PFSK-1 (cell line): ENCODE measurements at regions not wholly inside any gene's neighbourhood (a gene's known extent, or its start where the extent isn't known, plus 50 kb on each side); places are given as distances from the start of the nearest gene placed in this dataset.

Source experiments
- FOXP2 ChIP-seq: optimal IDR thresholded peaks from 2 replicates; pipeline ENCODE3; 2011; ENCODE audit warnings: borderline replicate concordance, control low read depth, inconsistent platforms; ENCODE audit not compliant: insufficient read depth; ENCODE audit errors: extremely low read length, extremely low read depth
- POLR2AphosphoS5 ChIP-seq: IDR thresholded peaks from 2 replicates; pipeline ENCODE4 v1.6.1; 2012; ENCODE audit warnings: low read depth, mild to moderate bottlenecking, control low read depth, low read length, moderate library complexity
- REST ChIP-seq, 2 experiments: IDR thresholded peaks; 2 replicates each; pipeline versions ENCODE4 v1.6.1 to v1.8.0; 2011 to 2012; ENCODE audit warnings: low read depth in 2 of 2, low read length in 2 of 2, control low read depth in 1 of 2, inconsistent platforms in 1 of 2, mild to moderate bottlenecking in 1 of 2, moderate library complexity in 1 of 2; ENCODE audit not compliant: insufficient read depth in 1 of 2
- SIN3A ChIP-seq: IDR thresholded peaks from 2 replicates; pipeline ENCODE4 v1.6.1; 2012; ENCODE audit warnings: mild to moderate bottlenecking, low read length, moderate library complexity, borderline replicate concordance; ENCODE audit not compliant: insufficient read depth
- TAF1 ChIP-seq: IDR thresholded peaks from 2 replicates; pipeline ENCODE4 v1.6.1; 2012; ENCODE audit warnings: low read length, control low read depth, borderline replicate concordance; ENCODE audit not compliant: insufficient read depth

- no peak for TF ChIP-seq REST (IDR thresholded peaks at IDR 0.05; ENCODE audit: insufficient read depth in 1 of 2, low read depth in 2 of 2, low read length in 2 of 2)
- no peak for TF ChIP-seq SIN3A
These were observed 306.7 kb upstream of the MMADHC start for GRCh38 chr2:149894226-149894625.

- TF ChIP-seq REST (IDR thresholded peaks at IDR 0.05; ENCODE audit: insufficient read depth in 1 of 2, low read depth in 2 of 2, low read length in 2 of 2): no peak
- no peak for TF ChIP-seq FOXP2
- TF ChIP-seq POLR2AphosphoS5: no peak
- no peak for TF ChIP-seq TAF1
- no peak for TF ChIP-seq SIN3A
These were observed 305.0 kb upstream of the MMADHC start for GRCh38 chr2:149892563-149892962.

- TF ChIP-seq REST (IDR thresholded peaks at IDR 0.05; ENCODE audit: insufficient read depth in 1 of 2, low read depth in 2 of 2, low read length in 2 of 2) (no peak), FOXP2 (no peak), TAF1 (no peak), POLR2AphosphoS5 (no peak), SIN3A (no peak)
These were observed 298.4 kb upstream of the MMADHC start for GRCh38 chr2:149885946-149886345.

GRCh38 chr2:149885468-149885867, 297.9 kb upstream of the MMADHC start:
- TF ChIP-seq FOXP2 (no peak), SIN3A (no peak), TAF1 (no peak), POLR2AphosphoS5 (no peak), REST (IDR thresholded peaks at IDR 0.05; ENCODE audit: insufficient read depth in 1 of 2, low read depth in 2 of 2, low read length in 2 of 2) (no peak)

GRCh38 chr2:149884871-149885270, 297.3 kb upstream of the MMADHC start:
- no peak for TF ChIP-seq POLR2AphosphoS5
- TF ChIP-seq TAF1: no peak
- TF ChIP-seq SIN3A: no peak
- no peak for TF ChIP-seq REST (IDR thresholded peaks at IDR 0.05; ENCODE audit: insufficient read depth in 1 of 2, low read depth in 2 of 2, low read length in 2 of 2)
- TF ChIP-seq FOXP2: no peak
